PC-9 (cell line): ENCODE measurements at regions not wholly inside any gene's neighbourhood (a gene's known extent, or its start where the extent isn't known, plus 50 kb on each side); places are given as distances from the start of the nearest gene placed in this dataset.

ENCODE experiments used
- CTCF ChIP-seq: fragments of 200-600 bp; sonication (generic); conservative IDR thresholded peaks from 2 replicates; pipeline ENCODE4 v1.6.1; 2017; ENCODE audit warnings: mixed run types, antibody characterized with exemption, mild to moderate bottlenecking, moderate library complexity
- EZH2 ChIP-seq: fragments of 200-600 bp; sonication (generic); IDR thresholded peaks from 2 replicates; pipeline ENCODE4 v1.8.0; 2017; ENCODE audit warnings: antibody characterized with exemption, low read depth

DNA sequence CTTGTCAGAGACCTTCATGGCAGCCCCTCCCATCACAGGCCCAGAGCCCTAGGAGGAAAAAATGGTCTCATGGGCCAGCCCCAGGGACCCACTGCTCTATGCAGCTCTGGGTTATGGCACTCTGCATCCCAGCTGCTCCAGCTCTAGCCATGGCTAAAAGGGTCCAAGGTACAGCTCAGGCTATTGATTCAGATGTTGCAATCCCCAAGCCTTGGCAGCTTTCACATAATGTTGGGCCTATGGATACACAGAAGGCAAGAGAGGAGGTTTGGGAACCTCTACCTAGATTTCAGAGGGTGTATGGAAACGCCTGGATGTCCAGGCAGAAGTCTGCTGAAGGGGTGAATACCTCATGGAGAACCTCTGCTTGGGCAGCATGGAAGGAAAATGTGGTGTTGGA, 996.0 kb downstream of the PCDH9 start:
- TF ChIP-seq CTCF: no peak
- TF ChIP-seq EZH2: no peak
